GM19238 (cell line): ENCODE measurements at regions not wholly inside any gene's neighbourhood (a gene's known extent, or its start where the extent isn't known, plus 50 kb on each side); places are given as distances from the start of the nearest gene placed in this dataset.
"Not testable (repeated sequence)": the region's sequence is repeated elsewhere in the genome, so short reads cannot be mapped to it uniquely, and the experiment has no call there.

Experiments
- DNase-seq: peaks from one replicate; pipeline ENCODE4 v3.0.0; 2011; ENCODE audit warnings: low spot score; ENCODE audit not compliant: insufficient read length

GRCh38 chr7:91767820-91768219, 112.7 kb downstream of the MTERF1 start:
- no peak for DNase-seq

GRCh38 chr7:91771394-91771793, 109.1 kb downstream of the MTERF1 start:
- DNase-seq: no peak

GRCh38 chr7:91771921-91772815, 108.3 kb downstream of the MTERF1 start:
- DNase-seq: no peak

GRCh38 chr7:91776171-91776570, 104.3 kb downstream of the MTERF1 start:
- DNase-seq: no peak

- no peak for DNase-seq
These were observed 103.0 kb downstream of the MTERF1 start for GRCh38 chr7:91777522-91777921.

- DNase-seq: no peak
These were observed 102.1 kb downstream of the MTERF1 start for GRCh38 chr7:91778416-91778815.

GRCh38 chr7:91780521-91780920, 100.0 kb downstream of the MTERF1 start:
- no peak for DNase-seq

- DNase-seq: no peak
These were observed 96.0 kb downstream of the MTERF1 start for GRCh38 chr7:91784469-91784868.

GRCh38 chr7:91787931-91788330, 92.6 kb downstream of the MTERF1 start:
- no peak for DNase-seq

- DNase-seq: no peak
These were observed 91.4 kb downstream of the MTERF1 start for GRCh38 chr7:91789086-91789485.

GRCh38 chr7:91789558-91789957, 90.9 kb downstream of the MTERF1 start:
- DNase-seq: no peak

- DNase-seq: not testable (repeated sequence)
These were observed 89.9 kb downstream of the MTERF1 start for GRCh38 chr7:91790646-91791045.

- DNase-seq: no peak
These were observed 84.4 kb downstream of the MTERF1 start for GRCh38 chr7:91796122-91796521.

- no peak for DNase-seq
These were observed 82.1 kb downstream of the MTERF1 start for GRCh38 chr7:91798425-91798824.

- DNase-seq: no peak
These were observed 80.1 kb downstream of the MTERF1 start for GRCh38 chr7:91800389-91800788.

- DNase-seq: no peak
These were observed 79.0 kb downstream of the MTERF1 start for GRCh38 chr7:91801331-91801983.

- DNase-seq: no peak
These were observed 69.3 kb downstream of the MTERF1 start for GRCh38 chr7:91811236-91811635.

GRCh38 chr7:91811641-91812040, 68.9 kb downstream of the MTERF1 start:
- DNase-seq: no peak

- DNase-seq: no peak
These were observed 68.1 kb downstream of the MTERF1 start for GRCh38 chr7:91812388-91812787.

GRCh38 chr7:91814189-91814588, 66.3 kb downstream of the MTERF1 start:
- DNase-seq: no peak
